WTC11 (cell line): ENCODE measurements at regions not wholly inside any gene's neighbourhood (a gene's known extent, or its start where the extent isn't known, plus 50 kb on each side); places are given as distances from the start of the nearest gene placed in this dataset.

ENCODE experiments used
- ATAC-seq: fragments of 200-7000 bp; cut with Tn5 transposase; 2 replicates; pipeline ENCODE4 v1.10.0; 2021; ENCODE audit warnings: mild to moderate bottlenecking, moderate library complexity
- CTCF ChIA-PET: fragments of 300-600 bp; sonication (Branson Sonifier 250); formaldehyde crosslinking; loops from one replicate; lab custom pipeline; 2021; ENCODE audit warnings: antibody characterized with exemption; lab: Charles Lee
- POLR2A ChIA-PET: fragments of 350-600 bp; sonication (Branson Sonifier 250); formaldehyde crosslinking; loops from one replicate; lab custom pipeline; 2021; ENCODE audit warnings: antibody characterized with exemption; lab: Charles Lee
- DNase-seq: peaks from one replicate; pipeline ENCODE4 v3.0.0; 2021; ENCODE audit warnings: low spot score
- H3K27ac Mint-ChIP-seq: 2 replicates; pipeline ENCODE4 v1.8.0; 2021; ENCODE audit warnings: mixed read lengths
- H3K27me3 Mint-ChIP-seq: 2 replicates; pipeline ENCODE4 v1.8.0; 2021; ENCODE audit warnings: low read depth, mild to moderate bottlenecking, moderate library complexity, mixed read lengths
- H3K36me3 Mint-ChIP-seq: 2 replicates; pipeline ENCODE4 v1.8.0; 2021; ENCODE audit warnings: mixed read lengths
- H3K4me1 Mint-ChIP-seq: 2 replicates; pipeline ENCODE4 v1.8.0; 2022; ENCODE audit warnings: mixed read lengths
- H3K4me3 Mint-ChIP-seq: 2 replicates; pipeline ENCODE4 v1.8.0; 2021; ENCODE audit warnings: mild to moderate bottlenecking, moderate library complexity, mixed read lengths
- H3K9me3 Mint-ChIP-seq: 2 replicates; pipeline ENCODE4 v1.8.0; 2021; ENCODE audit warnings: mixed read lengths
- ATF3 ChIP-seq: sonication (generic); formaldehyde crosslinking; conservative IDR thresholded peaks from 2 replicates; pipeline ENCODE4 v1.8.1; 2022; ENCODE audit warnings: mild to moderate bottlenecking, missing genetic modification reagents
- CBFB ChIP-seq: sonication (generic); formaldehyde crosslinking; IDR thresholded peaks from 2 replicates; pipeline ENCODE4 v1.8.1; 2022; ENCODE audit warnings: mild to moderate bottlenecking, low read depth, missing genetic modification reagents
- E2F1 ChIP-seq: sonication (generic); formaldehyde crosslinking; IDR thresholded peaks from 2 replicates; pipeline ENCODE4 v1.8.0; 2022; ENCODE audit warnings: mild to moderate bottlenecking, missing genetic modification reagents
- ELF4 ChIP-seq: sonication (generic); formaldehyde crosslinking; IDR thresholded peaks from 2 replicates; pipeline ENCODE4 v1.8.1; 2022; ENCODE audit warnings: low read depth, mild to moderate bottlenecking, moderate library complexity, missing genetic modification reagents
- HMGXB4 ChIP-seq: sonication (generic); formaldehyde crosslinking; IDR thresholded peaks from 2 replicates; pipeline ENCODE4 v1.8.1; 2023; ENCODE audit warnings: mild to moderate bottlenecking, moderate library complexity, missing genetic modification reagents
- MLX ChIP-seq: sonication (generic); formaldehyde crosslinking; IDR thresholded peaks from 2 replicates; pipeline ENCODE4 v1.8.1; 2023; ENCODE audit warnings: mild to moderate bottlenecking, missing genetic modification reagents, moderate library complexity
- NR2C2 ChIP-seq: sonication (generic); formaldehyde crosslinking; IDR thresholded peaks from 2 replicates; pipeline ENCODE4 v1.8.0; 2022; ENCODE audit warnings: mild to moderate bottlenecking, missing genetic modification reagents
- NR3C1 ChIP-seq: sonication (generic); formaldehyde crosslinking; conservative IDR thresholded peaks from 2 replicates; pipeline ENCODE4 v1.8.1; 2023; ENCODE audit warnings: low read depth, mild to moderate bottlenecking, missing genetic modification reagents
- RELA ChIP-seq: sonication (generic); formaldehyde crosslinking; IDR thresholded peaks from 2 replicates; pipeline ENCODE4 v1.8.1; 2022; ENCODE audit warnings: missing genetic modification reagents, mild to moderate bottlenecking, borderline replicate concordance
- TF ChIP-seq, protein P1 (sequence below): sonication (generic); formaldehyde crosslinking; IDR thresholded peaks from 2 replicates; pipeline ENCODE4 v1.8.1; 2023; ENCODE audit warnings: mild to moderate bottlenecking, missing genetic modification reagents
- TF ChIP-seq, protein P2 (sequence below): sonication (generic); formaldehyde crosslinking; IDR thresholded peaks from 2 replicates; pipeline ENCODE4 v1.8.0; 2022; ENCODE audit warnings: mild to moderate bottlenecking, missing genetic modification reagents
- TF ChIP-seq, protein P3 (sequence below): sonication (generic); formaldehyde crosslinking; IDR thresholded peaks from 2 replicates; pipeline ENCODE4 v1.8.0; 2022; ENCODE audit warnings: missing genetic modification reagents

- CTCF ChIA-PET: interaction anchor here (0.9 to 1.7 kb wide), 2 partner anchors 11 to 114 kb away, joined by 4 to 6 read pairs; no protein-coding TSS in a partner anchor
- no peak for DNase-seq
- TF ChIP-seq HMGXB4 (no peak), MLX (no peak), CBFB (CRISPR knock-in tag) (no peak), NR3C1 (CRISPR knock-in tag) (no peak)
- TF ChIP-seq, protein P1, sequence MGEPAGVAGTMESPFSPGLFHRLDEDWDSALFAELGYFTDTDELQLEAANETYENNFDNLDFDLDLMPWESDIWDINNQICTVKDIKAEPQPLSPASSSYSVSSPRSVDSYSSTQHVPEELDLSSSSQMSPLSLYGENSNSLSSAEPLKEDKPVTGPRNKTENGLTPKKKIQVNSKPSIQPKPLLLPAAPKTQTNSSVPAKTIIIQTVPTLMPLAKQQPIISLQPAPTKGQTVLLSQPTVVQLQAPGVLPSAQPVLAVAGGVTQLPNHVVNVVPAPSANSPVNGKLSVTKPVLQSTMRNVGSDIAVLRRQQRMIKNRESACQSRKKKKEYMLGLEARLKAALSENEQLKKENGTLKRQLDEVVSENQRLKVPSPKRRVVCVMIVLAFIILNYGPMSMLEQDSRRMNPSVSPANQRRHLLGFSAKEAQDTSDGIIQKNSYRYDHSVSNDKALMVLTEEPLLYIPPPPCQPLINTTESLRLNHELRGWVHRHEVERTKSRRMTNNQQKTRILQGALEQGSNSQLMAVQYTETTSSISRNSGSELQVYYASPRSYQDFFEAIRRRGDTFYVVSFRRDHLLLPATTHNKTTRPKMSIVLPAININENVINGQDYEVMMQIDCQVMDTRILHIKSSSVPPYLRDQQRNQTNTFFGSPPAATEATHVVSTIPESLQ (CRISPR knock-in tag): no peak
- TF ChIP-seq, protein P2, sequence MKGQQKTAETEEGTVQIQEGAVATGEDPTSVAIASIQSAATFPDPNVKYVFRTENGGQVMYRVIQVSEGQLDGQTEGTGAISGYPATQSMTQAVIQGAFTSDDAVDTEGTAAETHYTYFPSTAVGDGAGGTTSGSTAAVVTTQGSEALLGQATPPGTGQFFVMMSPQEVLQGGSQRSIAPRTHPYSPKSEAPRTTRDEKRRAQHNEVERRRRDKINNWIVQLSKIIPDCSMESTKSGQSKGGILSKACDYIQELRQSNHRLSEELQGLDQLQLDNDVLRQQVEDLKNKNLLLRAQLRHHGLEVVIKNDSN (CRISPR knock-in tag): no peak
- TF ChIP-seq, protein P3, sequence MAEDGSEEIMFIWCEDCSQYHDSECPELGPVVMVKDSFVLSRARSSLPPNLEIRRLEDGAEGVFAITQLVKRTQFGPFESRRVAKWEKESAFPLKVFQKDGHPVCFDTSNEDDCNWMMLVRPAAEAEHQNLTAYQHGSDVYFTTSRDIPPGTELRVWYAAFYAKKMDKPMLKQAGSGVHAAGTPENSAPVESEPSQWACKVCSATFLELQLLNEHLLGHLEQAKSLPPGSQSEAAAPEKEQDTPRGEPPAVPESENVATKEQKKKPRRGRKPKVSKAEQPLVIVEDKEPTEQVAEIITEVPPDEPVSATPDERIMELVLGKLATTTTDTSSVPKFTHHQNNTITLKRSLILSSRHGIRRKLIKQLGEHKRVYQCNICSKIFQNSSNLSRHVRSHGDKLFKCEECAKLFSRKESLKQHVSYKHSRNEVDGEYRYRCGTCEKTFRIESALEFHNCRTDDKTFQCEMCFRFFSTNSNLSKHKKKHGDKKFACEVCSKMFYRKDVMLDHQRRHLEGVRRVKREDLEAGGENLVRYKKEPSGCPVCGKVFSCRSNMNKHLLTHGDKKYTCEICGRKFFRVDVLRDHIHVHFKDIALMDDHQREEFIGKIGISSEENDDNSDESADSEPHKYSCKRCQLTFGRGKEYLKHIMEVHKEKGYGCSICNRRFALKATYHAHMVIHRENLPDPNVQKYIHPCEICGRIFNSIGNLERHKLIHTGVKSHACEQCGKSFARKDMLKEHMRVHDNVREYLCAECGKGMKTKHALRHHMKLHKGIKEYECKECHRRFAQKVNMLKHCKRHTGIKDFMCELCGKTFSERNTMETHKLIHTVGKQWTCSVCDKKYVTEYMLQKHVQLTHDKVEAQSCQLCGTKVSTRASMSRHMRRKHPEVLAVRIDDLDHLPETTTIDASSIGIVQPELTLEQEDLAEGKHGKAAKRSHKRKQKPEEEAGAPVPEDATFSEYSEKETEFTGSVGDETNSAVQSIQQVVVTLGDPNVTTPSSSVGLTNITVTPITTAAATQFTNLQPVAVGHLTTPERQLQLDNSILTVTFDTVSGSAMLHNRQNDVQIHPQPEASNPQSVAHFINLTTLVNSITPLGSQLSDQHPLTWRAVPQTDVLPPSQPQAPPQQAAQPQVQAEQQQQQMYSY: no peak
- H3K4me1 Mint-ChIP-seq: no peaks in the 10 kb centered on the region
- no peak overlapping the region for H3K27ac Mint-ChIP-seq
- no peak overlapping the region for H3K4me3 Mint-ChIP-seq
- peaks cover 16% of the 10 kb centered on the region for H3K9me3 Mint-ChIP-seq
- peaks cover 2% of the 10 kb centered on the region for H3K27me3 Mint-ChIP-seq
- no peak for ATAC-seq
- H3K36me3 Mint-ChIP-seq: no peaks in the 10 kb centered on the region; the same call in 1 of the 2 replicates
- POLR2A ChIA-PET: interaction anchor here (0.7 kb wide), 1 partner anchor 89 kb away, joined by 3 read pairs; no protein-coding TSS in a partner anchor
These were observed 153.6 kb downstream of the QDPR start for GRCh38 chr4:17358241-17358640.

GRCh38 chr4:17356926-17357325 is 155.0 kb downstream of the QDPR start:
- TF ChIP-seq NR2C2 (CRISPR knock-in tag): no peak
- no peak for TF ChIP-seq RELA
- TF ChIP-seq ELF4 (CRISPR knock-in tag): no peak
- no peak for TF ChIP-seq E2F1
- TF ChIP-seq ATF3 (CRISPR knock-in tag): no peak
- ATAC-seq (no peak), DNase-seq (no peak)
- Mint-ChIP-seq H3K4me3 (no peak overlapping the region), H3K4me1 (no peaks in the 10 kb centered on the region), H3K36me3 (no peaks in the 10 kb centered on the region; the same call in 1 of the 2 replicates), H3K27ac (no peak overlapping the region), H3K27me3 (peaks cover 2% of the 10 kb centered on the region), H3K9me3 (peaks cover 19% of the 10 kb centered on the region)
- POLR2A ChIA-PET: interaction anchor here (0.7 kb wide), 1 partner anchor 129 kb away, joined by 3 read pairs; no protein-coding TSS in a partner anchor
- CTCF ChIA-PET: interaction anchor here (0.9 kb wide), 1 partner anchor 9 kb away, joined by 6 read pairs; no protein-coding TSS in a partner anchor
